GM06990 (cell line): ENCODE measurements at regions not wholly inside any gene's neighbourhood (a gene's known extent, or its start where the extent isn't known, plus 50 kb on each side); places are given as distances from the start of the nearest gene placed in this dataset.

Source experiments
- DNase-seq: peaks from one replicate; pipeline ENCODE4 v3.0.0-alpha.2; 2011; ENCODE audit not compliant: insufficient read length; ENCODE audit errors: extremely low read depth
- H3K27me3 ChIP-seq: replicated peaks from 2 replicates; pipeline ENCODE4 v1.6.0; 2011; ENCODE audit warnings: low read length; ENCODE audit not compliant: control insufficient read depth, insufficient read depth
- H3K36me3 ChIP-seq: 2 replicates; pipeline ENCODE4 v1.5.1; 2011; ENCODE audit warnings: low read length; ENCODE audit not compliant: control insufficient read depth, insufficient read depth
- H3K4me3 ChIP-seq: replicated peaks from 2 replicates; pipeline ENCODE4 v1.5.1; 2011; ENCODE audit warnings: low read depth, mild to moderate bottlenecking, control low read depth, low read length
- TF ChIP-seq, protein P1 (sequence below): IDR thresholded peaks from 2 replicates; pipeline ENCODE4 v1.5.1; 2011; ENCODE audit warnings: low read length, control low read depth, mild to moderate bottlenecking, inconsistent platforms; ENCODE audit not compliant: insufficient read depth, poor library complexity, severe bottlenecking

DNA sequence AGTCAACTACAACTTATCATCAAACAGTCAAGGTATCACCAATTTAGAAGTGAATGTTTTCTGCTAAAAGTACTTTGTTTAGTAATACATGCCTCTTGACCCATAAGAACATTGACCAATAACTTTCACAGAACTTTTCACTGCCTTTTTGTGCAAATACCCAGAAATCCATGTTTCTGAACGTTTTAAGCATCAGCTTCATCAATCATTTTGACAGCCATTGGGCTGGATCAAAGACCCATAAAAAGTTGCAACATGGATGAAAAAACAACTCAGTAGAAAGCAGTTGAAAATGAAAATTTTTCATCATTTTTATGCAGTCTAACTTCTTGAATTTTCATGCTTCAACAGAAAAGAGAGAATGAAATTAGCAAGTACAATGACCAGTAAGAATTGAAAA is 466.7 kb downstream of the TRAM1L1 start:
- DNase-seq: no peak
- no peak overlapping the region for H3K4me3 ChIP-seq
- no peaks in the 10 kb centered on the region for H3K36me3 ChIP-seq
- no peaks in the 10 kb centered on the region for H3K27me3 ChIP-seq
- TF ChIP-seq, protein P1, sequence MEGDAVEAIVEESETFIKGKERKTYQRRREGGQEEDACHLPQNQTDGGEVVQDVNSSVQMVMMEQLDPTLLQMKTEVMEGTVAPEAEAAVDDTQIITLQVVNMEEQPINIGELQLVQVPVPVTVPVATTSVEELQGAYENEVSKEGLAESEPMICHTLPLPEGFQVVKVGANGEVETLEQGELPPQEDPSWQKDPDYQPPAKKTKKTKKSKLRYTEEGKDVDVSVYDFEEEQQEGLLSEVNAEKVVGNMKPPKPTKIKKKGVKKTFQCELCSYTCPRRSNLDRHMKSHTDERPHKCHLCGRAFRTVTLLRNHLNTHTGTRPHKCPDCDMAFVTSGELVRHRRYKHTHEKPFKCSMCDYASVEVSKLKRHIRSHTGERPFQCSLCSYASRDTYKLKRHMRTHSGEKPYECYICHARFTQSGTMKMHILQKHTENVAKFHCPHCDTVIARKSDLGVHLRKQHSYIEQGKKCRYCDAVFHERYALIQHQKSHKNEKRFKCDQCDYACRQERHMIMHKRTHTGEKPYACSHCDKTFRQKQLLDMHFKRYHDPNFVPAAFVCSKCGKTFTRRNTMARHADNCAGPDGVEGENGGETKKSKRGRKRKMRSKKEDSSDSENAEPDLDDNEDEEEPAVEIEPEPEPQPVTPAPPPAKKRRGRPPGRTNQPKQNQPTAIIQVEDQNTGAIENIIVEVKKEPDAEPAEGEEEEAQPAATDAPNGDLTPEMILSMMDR: no peak

DNA sequence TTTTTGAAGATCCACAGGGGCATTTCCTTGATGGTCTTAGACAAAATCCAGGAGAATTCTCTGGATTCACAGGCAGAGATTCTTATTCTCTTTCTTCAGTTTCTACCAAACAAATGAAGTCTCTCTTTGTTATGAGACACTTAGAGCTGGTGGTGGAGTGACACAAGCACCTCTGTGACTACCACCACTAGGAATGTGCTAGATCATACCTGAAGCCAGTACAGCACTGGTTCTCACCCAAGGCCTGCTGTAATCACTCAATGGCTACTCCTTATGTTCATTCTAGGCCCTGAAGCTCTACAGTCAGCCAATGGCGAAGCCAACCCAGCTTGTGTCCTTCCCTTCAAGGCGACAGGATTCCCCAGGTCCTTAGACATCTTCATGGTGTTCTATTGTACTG is 482.3 kb downstream of the TRAM1L1 start:
- Histone ChIP-seq H3K36me3 (no peaks in the 10 kb centered on the region), H3K4me3 (no peak overlapping the region), H3K27me3 (no peaks in the 10 kb centered on the region)
- DNase-seq: no peak
- TF ChIP-seq, protein P1: no peak

DNA sequence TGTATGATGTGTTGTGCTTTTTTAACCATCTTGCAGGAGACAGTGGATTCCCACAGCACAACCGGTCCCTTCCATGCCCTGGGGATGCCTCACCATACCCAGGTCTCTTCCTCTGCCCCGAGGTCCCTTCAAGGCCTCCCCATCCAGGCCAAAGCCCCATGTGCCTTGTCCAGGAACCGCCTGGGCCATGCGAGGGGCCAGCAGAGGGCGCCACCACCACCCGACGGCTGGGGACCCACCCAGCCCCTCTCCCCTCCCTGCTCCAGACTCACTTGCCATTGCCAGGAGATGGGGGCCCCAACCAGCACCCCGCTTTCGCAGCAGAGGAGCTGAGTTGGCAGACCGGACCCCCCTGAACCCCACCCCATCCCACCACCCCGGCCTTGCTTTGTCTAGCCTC is 485.5 kb downstream of the TRAM1L1 start:
- H3K27me3 ChIP-seq: no peaks in the 10 kb centered on the region
- TF ChIP-seq, protein P1: peak; percentile 38
- H3K36me3 ChIP-seq: no peaks in the 10 kb centered on the region
- H3K4me3 ChIP-seq: no peak overlapping the region
- DNase-seq: no peak

DNA sequence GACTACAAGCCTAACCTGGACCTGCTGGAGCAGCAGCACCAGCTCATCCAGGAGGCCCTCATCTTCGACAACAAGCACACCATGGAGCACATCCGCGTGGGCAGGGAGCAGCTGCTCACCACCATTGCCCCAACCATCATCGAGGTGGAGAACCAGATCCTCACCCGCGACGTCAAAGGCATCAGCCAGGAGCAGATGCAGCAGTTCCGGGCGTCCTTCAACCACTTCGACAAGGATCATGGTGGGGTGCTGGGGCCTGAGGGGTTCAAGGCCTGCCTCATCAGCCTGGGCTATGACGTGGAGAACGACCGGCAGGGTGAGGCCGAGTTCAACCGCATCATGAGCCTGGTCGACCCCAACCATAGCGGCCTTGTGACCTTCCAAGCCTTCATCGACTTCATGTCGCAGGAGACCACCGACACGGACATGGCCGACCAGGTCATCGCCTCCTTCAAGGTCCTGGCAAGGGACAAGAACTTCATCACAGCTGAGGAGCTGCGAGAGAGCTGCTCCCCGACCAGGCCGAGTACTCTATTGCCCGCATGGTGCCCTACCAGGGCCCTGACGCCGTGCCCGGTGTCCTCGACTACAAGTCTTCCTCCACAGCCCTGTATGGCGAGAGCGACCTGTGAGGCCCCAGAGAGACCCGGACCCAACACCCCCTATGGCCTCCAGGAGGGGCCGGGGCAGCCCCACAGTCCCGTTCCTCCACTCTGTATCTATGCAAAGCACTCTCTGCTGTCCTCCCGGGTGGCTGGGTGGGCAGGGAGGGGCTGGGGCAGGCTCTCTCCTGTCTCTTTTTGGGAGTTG is 486.2 kb downstream of the TRAM1L1 start:
- DNase-seq: no peak
- Histone ChIP-seq H3K36me3 (no peaks in the 10 kb centered on the region), H3K27me3 (no peaks in the 10 kb centered on the region), H3K4me3 (no peak overlapping the region)
- TF ChIP-seq, protein P1: no peak

DNA sequence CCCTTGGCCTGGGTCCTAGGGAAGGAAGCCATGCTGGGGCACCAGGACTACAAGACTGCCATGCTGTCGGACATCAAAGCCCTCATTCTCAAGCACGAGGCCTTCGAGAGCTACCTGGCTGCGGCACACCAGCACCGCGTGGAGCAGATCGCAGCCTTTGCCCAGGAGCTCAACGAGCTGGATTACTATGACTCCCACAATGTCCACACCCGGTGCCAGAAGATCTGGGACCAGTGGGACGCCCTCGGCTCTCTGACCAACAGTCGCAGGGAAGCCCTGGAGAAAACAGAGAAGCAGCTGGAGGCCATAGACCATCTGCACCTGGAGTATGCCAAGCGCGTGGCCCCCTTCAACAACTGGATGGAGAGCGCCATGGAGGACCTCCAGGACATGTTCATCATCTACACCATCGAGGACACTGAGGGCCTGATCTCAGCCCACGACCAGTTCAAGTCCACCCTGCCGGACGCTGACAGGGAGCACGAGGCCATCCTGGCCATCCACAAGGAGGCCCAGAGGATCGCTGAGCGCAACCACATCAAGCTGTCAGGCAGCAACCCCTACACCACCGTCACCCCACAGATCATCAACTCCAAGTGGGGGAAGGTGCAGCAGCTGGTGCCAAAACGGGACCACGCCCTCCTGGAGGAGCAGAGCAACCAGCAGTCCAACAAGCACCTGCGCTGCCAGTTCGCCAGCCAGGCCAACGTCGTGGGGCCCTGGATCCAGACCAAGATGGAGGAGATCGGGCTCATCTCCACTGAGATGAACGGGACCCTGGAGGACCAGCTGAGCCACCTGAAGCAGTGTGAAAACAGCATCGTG is 487.0 kb downstream of the TRAM1L1 start:
- no peak for DNase-seq
- H3K36me3 ChIP-seq: no peaks in the 10 kb centered on the region
- TF ChIP-seq, protein P1: no peak
- H3K4me3 ChIP-seq: no peak overlapping the region
- H3K27me3 ChIP-seq: no peaks in the 10 kb centered on the region
